Stomach smooth muscle (tissue), 2 donors: ENCODE measurements at regions not wholly inside any gene's neighbourhood (a gene's known extent, or its start where the extent isn't known, plus 50 kb on each side); places are given as distances from the start of the nearest gene placed in this dataset.

Experiments used
- H3K27ac ChIP-seq: one replicate; pipeline ENCODE4 v1.7.0; 2013; ENCODE audit warnings: mild to moderate bottlenecking, low read length, inconsistent platforms
- H3K27me3 ChIP-seq, 2 donors: one replicate each; pipeline ENCODE4 v1.7.0; 2013; ENCODE audit warnings: low read length in 2 of 2; ENCODE audit not compliant: insufficient read depth in 2 of 2, control insufficient read depth in 1 of 2
- H3K36me3 ChIP-seq, 2 donors: one replicate each; pipeline ENCODE4 v1.7.0; 2013; ENCODE audit warnings: low read length in 2 of 2; ENCODE audit not compliant: control insufficient read depth in 2 of 2, insufficient read depth in 2 of 2
- H3K4me1 ChIP-seq: one replicate; pipeline ENCODE4 v1.7.0; 2013; ENCODE audit warnings: low read length; ENCODE audit not compliant: control insufficient read depth, insufficient read depth
- H3K4me3 ChIP-seq, 2 donors: one replicate each; pipeline ENCODE4 v1.7.0; 2013; ENCODE audit warnings: low read length in 2 of 2
- H3K9ac ChIP-seq, 2 donors: one replicate each; pipeline ENCODE4 v1.7.0; 2013; ENCODE audit warnings: low read length in 2 of 2, mild to moderate bottlenecking in 1 of 2
- H3K9me3 ChIP-seq, 2 donors: one replicate each; pipeline ENCODE4 v1.7.0; 2013; ENCODE audit warnings: low read length in 2 of 2; ENCODE audit not compliant: control insufficient read depth in 2 of 2
- donor health status: healthy.
- donor health status: Pancreatic carcinoma.

DNA sequence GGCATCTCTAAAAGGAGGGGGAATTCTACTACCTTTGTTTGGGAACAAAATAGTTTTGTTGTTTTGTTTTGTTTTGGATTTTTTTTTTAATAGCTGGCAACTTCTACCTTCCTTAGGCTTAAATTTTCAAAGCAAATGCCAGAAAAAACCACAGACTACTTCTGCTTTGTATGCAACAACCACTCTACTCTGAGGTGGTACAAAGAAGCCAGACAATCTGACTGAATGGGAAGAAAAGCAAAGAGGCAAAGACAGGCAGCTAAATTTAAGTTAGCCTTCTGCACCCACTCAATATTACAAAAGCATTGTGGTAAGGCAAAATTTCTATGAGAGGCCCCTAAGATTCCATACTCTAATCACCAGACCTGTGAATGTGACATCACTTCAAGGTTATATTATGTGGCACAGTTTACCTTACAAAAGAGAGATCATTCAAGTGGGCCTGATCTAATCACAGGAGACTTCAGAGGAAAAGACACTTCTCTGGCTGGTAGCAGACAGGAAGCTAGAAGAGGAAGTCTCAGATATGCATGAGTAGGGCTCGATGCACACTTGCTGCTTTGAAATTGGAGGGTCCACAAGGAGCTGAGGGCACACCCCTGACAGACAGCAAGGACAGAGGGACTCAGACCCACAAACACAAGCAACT lies 566.6 kb downstream of the RPS29 start:
- Histone ChIP-seq H3K4me3 (no peak overlapping the region), H3K9ac (no peak overlapping the region), H3K27ac (no peak overlapping the region)

DNA sequence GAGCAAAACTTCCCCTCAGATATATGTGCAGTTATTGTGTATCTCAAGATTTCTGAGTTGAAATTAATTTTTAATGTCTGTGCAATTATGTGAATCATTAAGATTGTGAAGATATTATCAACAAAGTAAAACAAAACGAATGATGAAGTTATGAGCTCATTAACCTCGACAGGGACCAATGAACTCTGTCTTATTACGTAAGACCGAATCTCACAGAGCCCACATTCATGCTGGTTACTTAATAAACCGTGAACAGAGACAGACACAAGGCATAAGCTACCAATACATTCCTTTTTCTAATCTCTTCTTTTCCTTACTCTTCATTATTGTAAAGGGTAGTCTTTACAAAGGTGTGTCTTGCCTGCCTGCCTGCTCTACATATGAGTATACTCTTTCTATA lies 568.7 kb downstream of the RPS29 start:
- no peaks in the 10 kb centered on the region for H3K36me3 ChIP-seq
- H3K27me3 ChIP-seq: no peaks in the 10 kb centered on the region
- no peaks in the 10 kb centered on the region for H3K9me3 ChIP-seq
- no peaks in the 10 kb centered on the region for H3K4me1 ChIP-seq
- H3K9ac ChIP-seq: no peak overlapping the region
- H3K27ac ChIP-seq: no peak overlapping the region
- H3K4me3 ChIP-seq: no peak overlapping the region

More for the DNA sequence above, 566.6 kb downstream of the RPS29 start:
- no peaks in the 10 kb centered on the region for H3K27me3 ChIP-seq
- no peaks in the 10 kb centered on the region for H3K9me3 ChIP-seq
- H3K4me1 ChIP-seq: no peaks in the 10 kb centered on the region
- no peaks in the 10 kb centered on the region for H3K36me3 ChIP-seq

- no peak overlapping the region for H3K9ac ChIP-seq
- H3K9me3 ChIP-seq: no peaks in the 10 kb centered on the region
- H3K36me3 ChIP-seq: no peaks in the 10 kb centered on the region
- no peaks in the 10 kb centered on the region for H3K4me1 ChIP-seq
- no peak overlapping the region for H3K27ac ChIP-seq
- no peaks in the 10 kb centered on the region for H3K27me3 ChIP-seq
- H3K4me3 ChIP-seq: no peak overlapping the region
Measured at GRCh38 chr14:49016381-49016780, 569.8 kb downstream of the RPS29 start.

GRCh38 chr14:49014476-49014875 lies 571.7 kb downstream of the RPS29 start:
- H3K27me3 ChIP-seq: no peaks in the 10 kb centered on the region
- H3K4me1 ChIP-seq: no peaks in the 10 kb centered on the region
- no peaks in the 10 kb centered on the region for H3K9me3 ChIP-seq
- H3K9ac ChIP-seq: no peak overlapping the region
- H3K36me3 ChIP-seq: no peaks in the 10 kb centered on the region
- H3K27ac ChIP-seq: no peak overlapping the region
- no peak overlapping the region for H3K4me3 ChIP-seq

DNA sequence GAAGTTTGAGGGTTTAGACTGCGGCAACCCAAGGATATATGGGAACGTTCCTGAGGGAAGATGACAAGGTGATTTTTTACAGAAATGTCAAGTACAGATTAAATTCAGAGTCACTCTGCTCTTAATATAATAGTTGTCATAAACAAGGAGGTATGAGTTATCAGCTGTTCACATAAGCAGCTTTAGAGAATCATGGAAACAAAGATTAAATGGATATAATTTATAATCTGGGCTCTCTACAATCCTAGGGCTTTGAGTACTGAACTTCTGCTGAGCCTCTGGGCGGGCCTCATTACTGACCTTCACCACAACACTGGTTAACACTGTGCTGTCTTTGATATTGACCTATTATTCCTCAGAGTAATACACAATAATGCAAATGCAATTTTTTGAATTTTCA lies 577.8 kb downstream of the RPS29 start:
- Histone ChIP-seq H3K4me3 (no peak overlapping the region), H3K36me3 (no peaks in the 10 kb centered on the region), H3K27me3 (no peaks in the 10 kb centered on the region), H3K9me3 (no peaks in the 10 kb centered on the region), H3K27ac (no peak overlapping the region), H3K9ac (no peak overlapping the region), H3K4me1 (no peaks in the 10 kb centered on the region)

DNA sequence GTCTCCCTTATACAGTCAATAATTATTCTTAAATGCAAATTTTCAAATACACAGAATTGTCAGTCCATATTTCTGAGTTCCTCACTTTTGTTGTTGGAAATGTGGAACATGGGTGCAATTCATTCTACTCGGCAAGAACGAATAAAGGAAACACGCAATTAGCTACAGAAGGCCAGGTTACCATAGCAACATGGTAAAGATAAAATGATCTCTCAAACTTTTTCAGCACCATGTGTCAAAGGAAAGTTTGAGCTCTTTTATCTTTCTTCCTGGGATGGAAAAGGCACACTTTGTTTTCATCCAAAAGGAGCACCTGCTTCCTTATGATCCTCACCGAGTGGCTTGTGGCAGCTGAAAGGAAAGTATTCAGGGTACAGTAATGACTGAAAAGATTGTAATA lies 595.0 kb downstream of the RPS29 start:
- Histone ChIP-seq H3K4me3 (no peak overlapping the region), H3K27ac (no peak overlapping the region), H3K9me3 (no peaks in the 10 kb centered on the region), H3K27me3 (no peaks in the 10 kb centered on the region), H3K4me1 (no peaks in the 10 kb centered on the region), H3K36me3 (no peaks in the 10 kb centered on the region), H3K9ac (no peak overlapping the region)

- Histone ChIP-seq H3K9me3 (no peaks in the 10 kb centered on the region), H3K4me3 (no peak overlapping the region), H3K27ac (no peak overlapping the region), H3K27me3 (no peaks in the 10 kb centered on the region), H3K36me3 (no peaks in the 10 kb centered on the region), H3K4me1 (no peaks in the 10 kb centered on the region), H3K9ac (no peak overlapping the region)
Measured at GRCh38 chr14:48983351-48983888, 602.8 kb downstream of the RPS29 start.

GRCh38 chr14:48974994-48975393 lies 611.2 kb downstream of the RPS29 start:
- H3K4me3 ChIP-seq: no peak overlapping the region
- no peak overlapping the region for H3K27ac ChIP-seq
- H3K27me3 ChIP-seq: no peaks in the 10 kb centered on the region
- H3K36me3 ChIP-seq: no peaks in the 10 kb centered on the region
- H3K9ac ChIP-seq: no peak overlapping the region
- no peaks in the 10 kb centered on the region for H3K9me3 ChIP-seq
- no peaks in the 10 kb centered on the region for H3K4me1 ChIP-seq

GRCh38 chr14:48973151-48973550 lies 613.0 kb downstream of the RPS29 start:
- Histone ChIP-seq H3K27ac (no peak overlapping the region), H3K9me3 (no peaks in the 10 kb centered on the region), H3K9ac (no peak overlapping the region), H3K4me3 (no peak overlapping the region), H3K27me3 (no peaks in the 10 kb centered on the region), H3K4me1 (no peaks in the 10 kb centered on the region), H3K36me3 (no peaks in the 10 kb centered on the region)

DNA sequence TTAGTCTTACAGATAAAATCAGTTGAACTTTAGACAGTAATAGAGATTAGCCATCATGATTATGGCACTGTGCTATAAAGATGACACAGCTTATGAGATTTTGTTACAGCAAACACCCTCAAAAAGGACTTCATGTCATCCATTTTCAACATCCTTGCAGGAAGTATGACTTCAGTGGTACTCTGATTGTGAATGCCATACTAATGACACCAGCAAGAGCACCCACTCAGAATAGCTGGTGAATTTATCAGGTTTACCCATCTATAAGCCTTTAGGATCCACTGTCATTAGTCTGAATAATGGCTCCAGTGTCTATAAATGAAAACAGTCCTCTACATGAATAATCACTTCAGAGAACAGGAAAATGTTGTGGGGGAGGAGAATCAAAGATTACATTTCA lies 615.2 kb downstream of the RPS29 start:
- H3K4me3 ChIP-seq: no peak overlapping the region
- no peaks in the 10 kb centered on the region for H3K27me3 ChIP-seq
- H3K9ac ChIP-seq: no peak overlapping the region
- no peaks in the 10 kb centered on the region for H3K36me3 ChIP-seq
- no peaks in the 10 kb centered on the region for H3K4me1 ChIP-seq
- no peak overlapping the region for H3K27ac ChIP-seq
- H3K9me3 ChIP-seq: no peaks in the 10 kb centered on the region

GRCh38 chr14:48967419-48967818 lies 618.8 kb downstream of the RPS29 start:
- Histone ChIP-seq H3K27ac (no peak overlapping the region), H3K9ac (no peak overlapping the region), H3K4me1 (no peaks in the 10 kb centered on the region), H3K4me3 (no peak overlapping the region), H3K36me3 (no peaks in the 10 kb centered on the region), H3K27me3 (no peaks in the 10 kb centered on the region), H3K9me3 (no peaks in the 10 kb centered on the region)
